ENCODE measurements at regions not wholly inside any gene's neighbourhood (a gene's known extent, or its start where the extent isn't known, plus 50 kb on each side); places are given as distances from the start of the nearest gene placed in this dataset.

- H3K27me3 ChIP-seq (ENCODE audit: insufficient read depth, low read length): no peaks in the 10 kb centered on the region
- H4K8ac ChIP-seq (replicated peaks; ENCODE audit: insufficient read length, low read depth, low read length): no peak overlapping the region
- no peaks in the 10 kb centered on the region; a peak in 1 of 7 replicates for H3K36me3 Mint-ChIP-seq (ENCODE audit: insufficient read depth in 1 of 3, low read depth in 3 of 3)
- H3K27me3 Mint-ChIP-seq (ENCODE audit: low read depth): no peaks in the 10 kb centered on the region
- H3K4me2 ChIP-seq (ENCODE audit: insufficient read depth, insufficient read length, low read length): no peak overlapping the region
- no peaks in the 10 kb centered on the region for H4K20me1 ChIP-seq (ENCODE audit: control insufficient read depth, insufficient read depth, insufficient read length)
- H3K9ac ChIP-seq (ENCODE audit: extremely low read depth, insufficient read length, low read length): no peak overlapping the region
- H3K79me1 ChIP-seq (ENCODE audit: insufficient read depth, low read depth, low read length, poor library complexity, severe bottlenecking): no peaks in the 10 kb centered on the region
- no peaks in the 10 kb centered on the region for H3K23me2 ChIP-seq (ENCODE audit: insufficient read length, low read depth, low read length, poor library complexity, severe bottlenecking)
- H2BK5ac ChIP-seq (ENCODE audit: insufficient read length, low read length): no peak overlapping the region
- no peaks in the 10 kb centered on the region for H3K4me1 ChIP-seq (ENCODE audit: insufficient read depth, low read length)
- no peak overlapping the region for H2BK120ac ChIP-seq (ENCODE audit: low read depth, low read length, poor library complexity, severe bottlenecking)
- WGBS (ENCODE audit: extremely low coverage, insufficient read length, low lambda C conversion rate): no CpG with 5 or more reads among the region's 2 CpGs
- H2AK5ac ChIP-seq (ENCODE audit: insufficient read length, low read length): no peak overlapping the region
- no peak overlapping the region for H2BK15ac ChIP-seq (ENCODE audit: low read depth, low read length)
- no peak overlapping the region for H3K4ac ChIP-seq (ENCODE audit: low read depth, low read length)
- H3K79me2 ChIP-seq (ENCODE audit: insufficient read depth, low read length): no peaks in the 10 kb centered on the region
- TF ChIP-seq, protein P1, sequence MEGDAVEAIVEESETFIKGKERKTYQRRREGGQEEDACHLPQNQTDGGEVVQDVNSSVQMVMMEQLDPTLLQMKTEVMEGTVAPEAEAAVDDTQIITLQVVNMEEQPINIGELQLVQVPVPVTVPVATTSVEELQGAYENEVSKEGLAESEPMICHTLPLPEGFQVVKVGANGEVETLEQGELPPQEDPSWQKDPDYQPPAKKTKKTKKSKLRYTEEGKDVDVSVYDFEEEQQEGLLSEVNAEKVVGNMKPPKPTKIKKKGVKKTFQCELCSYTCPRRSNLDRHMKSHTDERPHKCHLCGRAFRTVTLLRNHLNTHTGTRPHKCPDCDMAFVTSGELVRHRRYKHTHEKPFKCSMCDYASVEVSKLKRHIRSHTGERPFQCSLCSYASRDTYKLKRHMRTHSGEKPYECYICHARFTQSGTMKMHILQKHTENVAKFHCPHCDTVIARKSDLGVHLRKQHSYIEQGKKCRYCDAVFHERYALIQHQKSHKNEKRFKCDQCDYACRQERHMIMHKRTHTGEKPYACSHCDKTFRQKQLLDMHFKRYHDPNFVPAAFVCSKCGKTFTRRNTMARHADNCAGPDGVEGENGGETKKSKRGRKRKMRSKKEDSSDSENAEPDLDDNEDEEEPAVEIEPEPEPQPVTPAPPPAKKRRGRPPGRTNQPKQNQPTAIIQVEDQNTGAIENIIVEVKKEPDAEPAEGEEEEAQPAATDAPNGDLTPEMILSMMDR (conservative IDR thresholded peaks at IDR 0.05): no peak
- no peak overlapping the region for H2BK20ac ChIP-seq (ENCODE audit: low read depth, low read length, poor library complexity, severe bottlenecking)
- H3K27ac ChIP-seq (ENCODE audit: insufficient read length, low read depth, low read length): no peak overlapping the region
- H3K9me3 ChIP-seq (ENCODE audit: control insufficient read depth, low read depth, low read length): no peaks in the 10 kb centered on the region
- H3K27ac Mint-ChIP-seq: no peak overlapping the region
- H2AFZ ChIP-seq (ENCODE audit: low read length): no peak overlapping the region
- H4K5ac ChIP-seq (ENCODE audit: insufficient read length, low read depth, low read length): no peak overlapping the region
- no peak overlapping the region for H3K14ac ChIP-seq (ENCODE audit: insufficient read depth, low read length)
- no peak overlapping the region for H3K56ac ChIP-seq (ENCODE audit: insufficient read length, low read depth, low read length)
- H3K4me1 Mint-ChIP-seq: no peaks in the 10 kb centered on the region
- peaks cover 6 to 7% of the 10 kb centered on the region in 2 experiments for H3K9me3 Mint-ChIP-seq
- no peak overlapping the region for H3T11ph ChIP-seq (ENCODE audit: low read length)
- no peak overlapping the region for H4K91ac ChIP-seq (ENCODE audit: insufficient read length, low read depth, low read length)
- no peak overlapping the region for H3K18ac ChIP-seq (ENCODE audit: insufficient read length, low read depth, low read length)
- no peak overlapping the region for H2BK12ac ChIP-seq (ENCODE audit: insufficient read length, low read depth, low read length)
- no peak for DNase-seq
- H3K23ac ChIP-seq (ENCODE audit: insufficient read length, low read depth, low read length): no peak overlapping the region
- H3K4me3 Mint-ChIP-seq: no peak overlapping the region; a peak in 1 of 5 replicates
These were observed 331.7 kb upstream of the GIMD1 start for GRCh38 chr4:106700321-106700720.

Data from H9 (cell line).